ENCODE measurements at regions not wholly inside any gene's neighbourhood (a gene's known extent, or its start where the extent isn't known, plus 50 kb on each side); places are given as distances from the start of the nearest gene placed in this dataset.

- DNase-seq = no peak
- Histone ChIP-seq H3K27ac (ENCODE audit: insufficient read depth, low read length, poor library complexity, severe bottlenecking) (no peak overlapping the region), H3K27me3 (replicated peaks; ENCODE audit: control insufficient read depth, insufficient read depth, low read length, poor library complexity, severe bottlenecking) (no peaks in the 10 kb centered on the region), H3K9me3 (ENCODE audit: control insufficient read depth, low read length) (no peaks in the 10 kb centered on the region), H3K36me3 (ENCODE audit: control insufficient read depth, insufficient read depth, low read length) (no peaks in the 10 kb centered on the region), H3K4me3 (ENCODE audit: insufficient read depth, low read depth, low read length, poor library complexity, severe bottlenecking) (no peak overlapping the region), H3K4me1 (ENCODE audit: control insufficient read depth, insufficient read depth, low read length, poor library complexity, severe bottlenecking) (no peaks in the 10 kb centered on the region)
Measured at GRCh38 chr2:217749008-217749407, 253.8 kb downstream of the TNS1 start.

- H3K9me3 ChIP-seq (ENCODE audit: control insufficient read depth, low read length) = no peaks in the 10 kb centered on the region
- H3K27me3 ChIP-seq (replicated peaks; ENCODE audit: control insufficient read depth, insufficient read depth, low read length, poor library complexity, severe bottlenecking) = no peaks in the 10 kb centered on the region
- no peaks in the 10 kb centered on the region for H3K4me1 ChIP-seq (ENCODE audit: control insufficient read depth, insufficient read depth, low read length, poor library complexity, severe bottlenecking)
- no peak overlapping the region for H3K27ac ChIP-seq (ENCODE audit: insufficient read depth, low read length, poor library complexity, severe bottlenecking)
- no peak for DNase-seq
- no peaks in the 10 kb centered on the region for H3K36me3 ChIP-seq (ENCODE audit: control insufficient read depth, insufficient read depth, low read length)
- H3K4me3 ChIP-seq (ENCODE audit: insufficient read depth, low read depth, low read length, poor library complexity, severe bottlenecking) = no peak overlapping the region
Measured at GRCh38 chr2:217746808-217747207, 256.0 kb downstream of the TNS1 start.

- no peak overlapping the region for H3K4me3 ChIP-seq (ENCODE audit: insufficient read depth, low read depth, low read length, poor library complexity, severe bottlenecking)
- H3K36me3 ChIP-seq (ENCODE audit: control insufficient read depth, insufficient read depth, low read length) = no peaks in the 10 kb centered on the region
- no peak for DNase-seq
- no peaks in the 10 kb centered on the region for H3K4me1 ChIP-seq (ENCODE audit: control insufficient read depth, insufficient read depth, low read length, poor library complexity, severe bottlenecking)
- H3K27ac ChIP-seq (ENCODE audit: insufficient read depth, low read length, poor library complexity, severe bottlenecking) = no peak overlapping the region
- H3K9me3 ChIP-seq (ENCODE audit: control insufficient read depth, low read length) = no peaks in the 10 kb centered on the region
- no peaks in the 10 kb centered on the region for H3K27me3 ChIP-seq (replicated peaks; ENCODE audit: control insufficient read depth, insufficient read depth, low read length, poor library complexity, severe bottlenecking)
Measured at GRCh38 chr2:217743966-217744761, 258.6 kb downstream of the TNS1 start.

- no peak for DNase-seq
- Histone ChIP-seq H3K9me3 (ENCODE audit: control insufficient read depth, low read length) (no peaks in the 10 kb centered on the region), H3K36me3 (ENCODE audit: control insufficient read depth, insufficient read depth, low read length) (no peaks in the 10 kb centered on the region), H3K4me3 (ENCODE audit: insufficient read depth, low read depth, low read length, poor library complexity, severe bottlenecking) (no peak overlapping the region), H3K27ac (ENCODE audit: insufficient read depth, low read length, poor library complexity, severe bottlenecking) (no peak overlapping the region), H3K27me3 (replicated peaks; ENCODE audit: control insufficient read depth, insufficient read depth, low read length, poor library complexity, severe bottlenecking) (no peaks in the 10 kb centered on the region), H3K4me1 (ENCODE audit: control insufficient read depth, insufficient read depth, low read length, poor library complexity, severe bottlenecking) (no peaks in the 10 kb centered on the region)
Measured at GRCh38 chr2:217743407-217743806, 259.4 kb downstream of the TNS1 start.

GRCh38 chr2:217742841-217743240 lies 260.0 kb downstream of the TNS1 start:
- no peak for DNase-seq
- no peak overlapping the region for H3K4me3 ChIP-seq (ENCODE audit: insufficient read depth, low read depth, low read length, poor library complexity, severe bottlenecking)

GRCh38 chr2:217742276-217742675 lies 260.5 kb downstream of the TNS1 start:
- no peak for DNase-seq
- H3K9me3 ChIP-seq (ENCODE audit: control insufficient read depth, low read length) = no peaks in the 10 kb centered on the region
- H3K4me1 ChIP-seq (ENCODE audit: control insufficient read depth, insufficient read depth, low read length, poor library complexity, severe bottlenecking) = no peaks in the 10 kb centered on the region
- H3K4me3 ChIP-seq (ENCODE audit: insufficient read depth, low read depth, low read length, poor library complexity, severe bottlenecking) = no peak overlapping the region
- no peaks in the 10 kb centered on the region for H3K36me3 ChIP-seq (ENCODE audit: control insufficient read depth, insufficient read depth, low read length)
- H3K27ac ChIP-seq (ENCODE audit: insufficient read depth, low read length, poor library complexity, severe bottlenecking) = no peak overlapping the region
- no peaks in the 10 kb centered on the region for H3K27me3 ChIP-seq (replicated peaks; ENCODE audit: control insufficient read depth, insufficient read depth, low read length, poor library complexity, severe bottlenecking)

More at GRCh38 chr2:217742841-217743240, 260.0 kb downstream of the TNS1 start:
- Histone ChIP-seq H3K27me3 (replicated peaks; ENCODE audit: control insufficient read depth, insufficient read depth, low read length, poor library complexity, severe bottlenecking) (no peaks in the 10 kb centered on the region), H3K4me1 (ENCODE audit: control insufficient read depth, insufficient read depth, low read length, poor library complexity, severe bottlenecking) (no peaks in the 10 kb centered on the region), H3K36me3 (ENCODE audit: control insufficient read depth, insufficient read depth, low read length) (no peaks in the 10 kb centered on the region), H3K27ac (ENCODE audit: insufficient read depth, low read length, poor library complexity, severe bottlenecking) (no peak overlapping the region), H3K9me3 (ENCODE audit: control insufficient read depth, low read length) (no peaks in the 10 kb centered on the region)

GRCh38 chr2:217741381-217741955 lies 261.3 kb downstream of the TNS1 start:
- no peak for DNase-seq
- H3K9me3 ChIP-seq (ENCODE audit: control insufficient read depth, low read length) = no peaks in the 10 kb centered on the region
- H3K36me3 ChIP-seq (ENCODE audit: control insufficient read depth, insufficient read depth, low read length) = no peaks in the 10 kb centered on the region
- no peaks in the 10 kb centered on the region for H3K4me1 ChIP-seq (ENCODE audit: control insufficient read depth, insufficient read depth, low read length, poor library complexity, severe bottlenecking)
- H3K27me3 ChIP-seq (replicated peaks; ENCODE audit: control insufficient read depth, insufficient read depth, low read length, poor library complexity, severe bottlenecking) = no peaks in the 10 kb centered on the region
- H3K27ac ChIP-seq (ENCODE audit: insufficient read depth, low read length, poor library complexity, severe bottlenecking) = no peak overlapping the region
- no peak overlapping the region for H3K4me3 ChIP-seq (ENCODE audit: insufficient read depth, low read depth, low read length, poor library complexity, severe bottlenecking)

- DNase-seq = no peak
- no peaks in the 10 kb centered on the region for H3K36me3 ChIP-seq (ENCODE audit: control insufficient read depth, insufficient read depth, low read length)
- H3K9me3 ChIP-seq (ENCODE audit: control insufficient read depth, low read length) = no peaks in the 10 kb centered on the region
- H3K27ac ChIP-seq (ENCODE audit: insufficient read depth, low read length, poor library complexity, severe bottlenecking) = no peak overlapping the region
- no peaks in the 10 kb centered on the region for H3K4me1 ChIP-seq (ENCODE audit: control insufficient read depth, insufficient read depth, low read length, poor library complexity, severe bottlenecking)
- no peaks in the 10 kb centered on the region for H3K27me3 ChIP-seq (replicated peaks; ENCODE audit: control insufficient read depth, insufficient read depth, low read length, poor library complexity, severe bottlenecking)
- no peak overlapping the region for H3K4me3 ChIP-seq (ENCODE audit: insufficient read depth, low read depth, low read length, poor library complexity, severe bottlenecking)
Measured at GRCh38 chr2:217740756-217741155, 262.0 kb downstream of the TNS1 start.

GRCh38 chr2:217740178-217740577 lies 262.6 kb downstream of the TNS1 start:
- no peak for DNase-seq
- H3K4me1 ChIP-seq (ENCODE audit: control insufficient read depth, insufficient read depth, low read length, poor library complexity, severe bottlenecking) = no peaks in the 10 kb centered on the region
- H3K9me3 ChIP-seq (ENCODE audit: control insufficient read depth, low read length) = no peaks in the 10 kb centered on the region
- no peak overlapping the region for H3K27ac ChIP-seq (ENCODE audit: insufficient read depth, low read length, poor library complexity, severe bottlenecking)
- no peaks in the 10 kb centered on the region for H3K27me3 ChIP-seq (replicated peaks; ENCODE audit: control insufficient read depth, insufficient read depth, low read length, poor library complexity, severe bottlenecking)
- no peak overlapping the region for H3K4me3 ChIP-seq (ENCODE audit: insufficient read depth, low read depth, low read length, poor library complexity, severe bottlenecking)
- no peaks in the 10 kb centered on the region for H3K36me3 ChIP-seq (ENCODE audit: control insufficient read depth, insufficient read depth, low read length)

- DNase-seq = no peak
- Histone ChIP-seq H3K27me3 (replicated peaks; ENCODE audit: control insufficient read depth, insufficient read depth, low read length, poor library complexity, severe bottlenecking) (no peaks in the 10 kb centered on the region), H3K4me3 (ENCODE audit: insufficient read depth, low read depth, low read length, poor library complexity, severe bottlenecking) (no peak overlapping the region), H3K27ac (ENCODE audit: insufficient read depth, low read length, poor library complexity, severe bottlenecking) (no peak overlapping the region), H3K4me1 (ENCODE audit: control insufficient read depth, insufficient read depth, low read length, poor library complexity, severe bottlenecking) (no peaks in the 10 kb centered on the region), H3K36me3 (ENCODE audit: control insufficient read depth, insufficient read depth, low read length) (no peaks in the 10 kb centered on the region), H3K9me3 (ENCODE audit: control insufficient read depth, low read length) (no peaks in the 10 kb centered on the region)
Measured at GRCh38 chr2:217739741-217740140, 263.1 kb downstream of the TNS1 start.
